H1 (cell line): ENCODE measurements at regions not wholly inside any gene's neighbourhood (a gene's known extent, or its start where the extent isn't known, plus 50 kb on each side); places are given as distances from the start of the nearest gene placed in this dataset.
A peak's percentile ranks its signal among the peaks of the same experiment; 100 is the strongest.

Source experiments
- CTCF ChIA-PET: fragments of 300-600 bp; sonication (Branson Sonifier 250); formaldehyde crosslinking; loops from one replicate; lab custom pipeline; 2021; ENCODE audit not compliant: partially characterized antibody; lab: Charles Lee
- POLR2A ChIA-PET: fragments of 300-600 bp; sonication (Branson Sonifier 250); formaldehyde crosslinking; loops from one replicate; lab custom pipeline; 2021; ENCODE audit warnings: inconsistent platforms; ENCODE audit not compliant: partially characterized antibody; lab: Charles Lee
- DNase-seq, 2 experiments: peaks; one replicate each; pipeline versions ENCODE4 v3.0.0 to v3.0.0-alpha.2; 2010 to 2022; ENCODE audit warnings: low spot score in 2 of 2, low read depth in 1 of 2, mixed read lengths in 1 of 2
- FAIRE-seq: peaks from 2 replicates; lab custom pipeline; 2011; peaks lifted over from hg19 to GRCh38; lab: Jason Lieb, UNC
- H2AFZ ChIP-seq: 2 replicates; pipeline ENCODE4 v1.8.1; 2012; ENCODE audit warnings: low read length, inconsistent platforms
- H2AK5ac ChIP-seq: 2 replicates; pipeline ENCODE4 v1.6.1; 2013; ENCODE audit warnings: low read depth, low read length
- H2BK120ac ChIP-seq: replicated peaks from 2 replicates; pipeline ENCODE3; 2013; ENCODE audit warnings: low read depth, low read length, inconsistent platforms
- H2BK12ac ChIP-seq: 2 replicates; pipeline ENCODE4 v1.6.1; 2013; ENCODE audit warnings: low read depth, low read length
- H2BK15ac ChIP-seq: 2 replicates; pipeline ENCODE4 v1.6.1; 2013; ENCODE audit warnings: low read length
- H2BK20ac ChIP-seq: 2 replicates; pipeline ENCODE4 v1.6.1; 2013; ENCODE audit warnings: low read length
- H2BK5ac ChIP-seq: 2 replicates; pipeline ENCODE4 v1.6.1; 2013; ENCODE audit warnings: low read depth, low read length
- H3K14ac ChIP-seq: 2 replicates; pipeline ENCODE4 v1.6.1; 2013; ENCODE audit warnings: inconsistent platforms; ENCODE audit not compliant: insufficient read length
- H3K18ac ChIP-seq: 2 replicates; pipeline ENCODE4 v1.6.1; 2013; ENCODE audit warnings: low read length; ENCODE audit errors: extremely low read depth
- H3K23ac ChIP-seq: 2 replicates; pipeline ENCODE4 v1.6.1; 2013; ENCODE audit warnings: inconsistent platforms; ENCODE audit not compliant: insufficient read length
- H3K23me2 ChIP-seq: 2 replicates; pipeline ENCODE4 v1.6.1; 2013; ENCODE audit warnings: low read depth, low read length
- H3K27ac ChIP-seq: 2 replicates; pipeline ENCODE4 v1.6.1; 2011; ENCODE audit warnings: low read depth, low read length, inconsistent platforms
- H3K27me3 ChIP-seq, 4 experiments: replicated peaks in 1 of 4; 1 replicate in 1 of 4; 2 replicates in 3 of 4; pipeline versions ENCODE4 v1.6.1 to v1.8.1; 2011 to 2013; ENCODE audit warnings: low read length in 3 of 4, mild to moderate bottlenecking in 3 of 4, inconsistent platforms in 2 of 4, mixed read lengths in 2 of 4, moderate library complexity in 1 of 4; ENCODE audit not compliant: control insufficient read depth in 3 of 4, insufficient read depth in 3 of 4; ENCODE audit errors: extremely low read depth in 1 of 4
- H3K36me3 ChIP-seq, 4 experiments: 2 replicates each; pipeline versions ENCODE4 v1.6.1 to v1.8.1; 2011 to 2013; ENCODE audit warnings: mild to moderate bottlenecking in 4 of 4, low read length in 3 of 4, moderate library complexity in 2 of 4, control low read depth in 1 of 4, inconsistent platforms in 1 of 4; ENCODE audit not compliant: insufficient read depth in 4 of 4, control insufficient read depth in 2 of 4
- H3K4ac ChIP-seq: replicated peaks from 2 replicates; pipeline ENCODE3; 2013; ENCODE audit warnings: low read length, low read depth, mixed read lengths, inconsistent platforms; ENCODE audit not compliant: insufficient read length
- H3K4me1 ChIP-seq, 4 experiments: replicated peaks in 1 of 4; 1 replicate in 1 of 4; 2 replicates in 3 of 4; pipeline versions ENCODE4 v1.6.1 to v1.8.1; 2011 to 2013; ENCODE audit warnings: low read length in 3 of 4, inconsistent platforms in 2 of 4, mixed read lengths in 1 of 4; ENCODE audit not compliant: insufficient read depth in 4 of 4, control insufficient read depth in 3 of 4
- H3K4me2 ChIP-seq, 2 experiments: 2 replicates each; pipeline versions ENCODE4 v1.6.1 to v1.8.1; 2011 to 2013; ENCODE audit warnings: low read depth in 2 of 2, low read length in 2 of 2, control low read depth in 1 of 2, inconsistent platforms in 1 of 2, mild to moderate bottlenecking in 1 of 2; ENCODE audit not compliant: insufficient read depth in 1 of 2
- H3K4me3 ChIP-seq, 4 experiments: fragments of 200-600, 300-600 bp in 1 of 4; sonication (generic), shearing (Covaris generic), sonication (Bioruptor Twin) in 1 of 4; 2 replicates each; pipeline versions ENCODE4 v1.5.1 to v1.8.1; 2011 to 2016; ENCODE audit warnings: low read length in 4 of 4, low read depth in 3 of 4, control low read depth in 2 of 4, inconsistent platforms in 2 of 4, mild to moderate bottlenecking in 2 of 4, mixed read lengths in 1 of 4, moderate library complexity in 1 of 4; ENCODE audit not compliant: insufficient read depth in 2 of 4; ENCODE audit errors: extremely low read depth in 1 of 4
- H3K56ac ChIP-seq: replicated peaks from 2 replicates; pipeline ENCODE3; 2013; ENCODE audit warnings: low read depth, mild to moderate bottlenecking, mixed read lengths, low read length, inconsistent platforms; ENCODE audit not compliant: insufficient read length
- H3K79me1 ChIP-seq: 2 replicates; pipeline ENCODE4 v1.6.1; 2013; ENCODE audit warnings: low read depth, low read length, control low read depth
- H3K79me2 ChIP-seq, 2 experiments: 2 replicates each; pipeline versions ENCODE4 v1.6.1 to v1.8.1; 2012 to 2013; ENCODE audit warnings: low read length in 2 of 2, mild to moderate bottlenecking in 2 of 2, inconsistent platforms in 1 of 2; ENCODE audit not compliant: insufficient read depth in 2 of 2, control insufficient read depth in 1 of 2
- H3K9ac ChIP-seq, 4 experiments: replicated peaks in 1 of 4; 1 replicate in 1 of 4; 2 replicates in 3 of 4; pipeline versions ENCODE4 v1.6.1 to v1.8.1; 2011 to 2013; ENCODE audit warnings: low read depth in 3 of 4, low read length in 3 of 4, control low read depth in 2 of 4, mild to moderate bottlenecking in 2 of 4, moderate library complexity in 2 of 4, inconsistent platforms in 1 of 4; ENCODE audit errors: extremely low read depth in 1 of 4
- H3K9me3 ChIP-seq, 2 experiments: 2 replicates each; pipeline versions ENCODE4 v1.6.1 to v1.8.1; 2012 to 2013; ENCODE audit warnings: mild to moderate bottlenecking in 2 of 2, moderate library complexity in 2 of 2, control low read depth in 1 of 2, inconsistent platforms in 1 of 2, low read depth in 1 of 2, low read length in 1 of 2, mixed read lengths in 1 of 2; ENCODE audit not compliant: insufficient read depth in 2 of 2
- H4K20me1 ChIP-seq, 2 experiments: replicated peaks in 1 of 2; 2 replicates each; pipeline versions ENCODE3 to v1.8.1; 2011 to 2013; ENCODE audit warnings: inconsistent platforms in 2 of 2, low read length in 2 of 2, mild to moderate bottlenecking in 1 of 2; ENCODE audit not compliant: insufficient read depth in 2 of 2, control insufficient read depth in 1 of 2
- H4K5ac ChIP-seq: 2 replicates; pipeline ENCODE4 v1.6.1; 2013; ENCODE audit warnings: low read length, low read depth, mixed read lengths, inconsistent platforms; ENCODE audit not compliant: insufficient read length
- H4K8ac ChIP-seq: 2 replicates; pipeline ENCODE4 v1.8.0; 2013; ENCODE audit warnings: mild to moderate bottlenecking, moderate library complexity, low read length, inconsistent platforms; ENCODE audit not compliant: insufficient read depth; ENCODE audit errors: extremely low read depth
- H4K91ac ChIP-seq: replicated peaks from 2 replicates; pipeline ENCODE3; 2013; ENCODE audit warnings: low read length, mixed read lengths, inconsistent platforms; ENCODE audit not compliant: insufficient read length
- WGBS, 2 experiments: shearing (Covaris generic) in 1 of 2; methylation state at CpG; one replicate each; pipeline versions ENCODE4 v1.1.6 to v1.1.7; 2013 to 2015; ENCODE audit warnings: low lambda C conversion rate in 2 of 2, mixed read lengths in 2 of 2, inconsistent platforms in 1 of 2, low coverage in 1 of 2, missing lambda C conversion rate in 1 of 2; ENCODE audit not compliant: insufficient replicate concordance in 2 of 2, insufficient coverage in 1 of 2, insufficient read length in 1 of 2; ENCODE audit errors: extremely low coverage in 1 of 2, missing lambda C conversion rate in 1 of 2; 5-methylcytosine and 5-hydroxymethylcytosine counted together
- TF ChIP-seq, protein P1 (sequence below): IDR thresholded peaks from 2 replicates; pipeline ENCODE4 v1.6.1; 2011; ENCODE audit warnings: low read depth, mild to moderate bottlenecking, low read length; ENCODE audit not compliant: insufficient read depth

DNA sequence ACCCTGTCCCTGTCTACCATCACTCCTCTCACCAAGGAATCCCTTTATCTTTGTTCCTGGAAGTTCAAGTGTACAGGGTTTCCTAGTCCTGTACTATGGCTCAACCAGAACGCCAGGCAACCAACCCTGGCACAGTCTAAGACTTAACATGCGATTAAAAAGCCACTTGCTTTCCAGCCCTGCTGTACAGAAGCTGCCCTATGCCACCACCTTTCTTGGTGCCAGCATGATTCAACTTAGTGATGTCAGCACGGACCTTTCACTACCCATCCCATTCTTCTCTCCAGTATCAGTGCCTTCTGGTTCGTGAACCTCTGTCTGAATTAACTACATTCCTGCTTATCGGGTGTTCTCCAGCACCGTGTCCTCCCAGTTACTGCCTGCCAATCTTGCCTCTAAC, 151.1 kb downstream of the KLF12 start:
- Histone ChIP-seq H2BK12ac (no peak overlapping the region), H3K4me1 (peaks cover 0 to 5% (median 2%) of the 10 kb centered on the region in 4 experiments; a peak in 2 of 7 replicates), H4K20me1 (no peaks in the 10 kb centered on the region), H3K9me3 (no peaks in the 10 kb centered on the region), H2BK20ac (no peak overlapping the region), H3K18ac (no peak overlapping the region), H3K79me1 (peaks cover 2% of the 10 kb centered on the region; the same call in 1 of the 2 replicates), H3K27me3 (no peaks in the 10 kb centered on the region), H3K9ac (no peak overlapping the region), H3K27ac (no peak overlapping the region), H2BK5ac (no peak overlapping the region), H2AK5ac (0 out of 2 replicates have a peak overlapping the region, but pooled peaks have one; percentile 24), H3K23me2 (no peaks in the 10 kb centered on the region; the same call in 1 of the 2 replicates), H3K23ac (no peak overlapping the region), H3K14ac (no peak overlapping the region), H4K5ac (no peak overlapping the region), H2BK15ac (no peak overlapping the region), H3K4ac (no peak overlapping the region), H2AFZ (no peak overlapping the region), H3K56ac (no peak overlapping the region), H2BK120ac (no peak overlapping the region), H3K36me3 (no peaks in the 10 kb centered on the region), H4K8ac (no peak overlapping the region), H3K4me3 (no peak overlapping the region), H4K91ac (no peak overlapping the region), H3K4me2 (no peak overlapping the region), H3K79me2 (no peaks in the 10 kb centered on the region)
- ChIA-PET CTCF (interaction anchor here (0.5 kb wide), 1 partner anchor 49 kb away, joined by 3 read pairs; no protein-coding TSS in a partner anchor), POLR2A (no interaction called here)
- DNase-seq (no peak), FAIRE-seq (no peak)
- TF ChIP-seq, protein P1, sequence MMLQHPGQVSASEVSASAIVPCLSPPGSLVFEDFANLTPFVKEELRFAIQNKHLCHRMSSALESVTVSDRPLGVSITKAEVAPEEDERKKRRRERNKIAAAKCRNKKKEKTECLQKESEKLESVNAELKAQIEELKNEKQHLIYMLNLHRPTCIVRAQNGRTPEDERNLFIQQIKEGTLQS: no peak
- WGBS, 2 experiments: 88% methylated on average over 6 of the region's 6 CpGs; no CpG with 5 or more reads in 1 of the 2 experiments
